Loucy (cell line): ENCODE measurements at regions not wholly inside any gene's neighbourhood (a gene's known extent, or its start where the extent isn't known, plus 50 kb on each side); places are given as distances from the start of the nearest gene placed in this dataset.

ENCODE experiments used
- CTCF ChIP-seq: fragments of 200-600 bp; sonication (generic); conservative IDR thresholded peaks from 2 replicates; pipeline ENCODE4 v1.5.1; 2014; ENCODE audit warnings: mild to moderate bottlenecking, antibody characterized with exemption, low read length
- EZH2phosphoT487 ChIP-seq: fragments of 200-600 bp; IDR thresholded peaks from 2 replicates; pipeline ENCODE4 v1.6.1; 2018; ENCODE audit warnings: antibody characterized with exemption, mild to moderate bottlenecking, moderate library complexity, borderline replicate concordance

- TF ChIP-seq CTCF (no peak), EZH2phosphoT487 (no peak)
Observed at GRCh38 chr6:170199716-170200115, 91.2 kb downstream of the DLL1 start.
